GM18861 (cell line): ENCODE measurements at regions not wholly inside any gene's neighbourhood (a gene's known extent, or its start where the extent isn't known, plus 50 kb on each side); places are given as distances from the start of the nearest gene placed in this dataset.
"Not testable (repeated sequence)": the region's sequence is repeated elsewhere in the genome, so short reads cannot be mapped to it uniquely, and the experiment has no call there.

Experiments used
- ATAC-seq: cut with Tn5 transposase; IDR thresholded peaks from one replicate; pipeline ENCODE4 v1.9.1; 2021; ENCODE audit not compliant: unreplicated experiment

GRCh38 chr6:47180633-47181032, 129.1 kb downstream of the TNFRSF21 start:
- no peak for ATAC-seq

- ATAC-seq, result no peak
Observed at GRCh38 chr6:47179286-47179685, 130.4 kb downstream of the TNFRSF21 start.

GRCh38 chr6:47175656-47176055, 133.5 kb upstream of the ADGRF1 start:
- ATAC-seq, result no peak

- no peak for ATAC-seq
Observed at GRCh38 chr6:47174502-47175023, 132.4 kb upstream of the ADGRF1 start.

GRCh38 chr6:47174063-47174462, 131.9 kb upstream of the ADGRF1 start:
- not testable (repeated sequence) for ATAC-seq

- not testable (repeated sequence) for ATAC-seq
Observed at GRCh38 chr6:47173145-47173544, 131.0 kb upstream of the ADGRF1 start.

- ATAC-seq, result no peak
Observed at GRCh38 chr6:47170617-47170947, 128.4 kb upstream of the ADGRF1 start.

GRCh38 chr6:47169785-47170616, 127.9 kb upstream of the ADGRF1 start:
- ATAC-seq, result no peak

- ATAC-seq, result no peak
Observed at GRCh38 chr6:47168180-47168579, 126.0 kb upstream of the ADGRF1 start.

GRCh38 chr6:47165918-47166317, 123.8 kb upstream of the ADGRF1 start:
- ATAC-seq, result peak; percentile 89

- ATAC-seq, result no peak
Observed at GRCh38 chr6:47164877-47165276, 122.7 kb upstream of the ADGRF1 start.

GRCh38 chr6:47163536-47163935, 121.4 kb upstream of the ADGRF1 start:
- peak; percentile 44 for ATAC-seq

GRCh38 chr6:47162793-47163192, 120.7 kb upstream of the ADGRF1 start:
- ATAC-seq, result no peak

GRCh38 chr6:47162231-47162630, 120.1 kb upstream of the ADGRF1 start:
- ATAC-seq, result no peak

GRCh38 chr6:47161176-47161687, 119.1 kb upstream of the ADGRF1 start:
- ATAC-seq, result no peak

- ATAC-seq, result no peak
Observed at GRCh38 chr6:47160702-47161101, 118.6 kb upstream of the ADGRF1 start.

- ATAC-seq, result no peak
Observed at GRCh38 chr6:47159763-47160162, 117.6 kb upstream of the ADGRF1 start.

- no peak for ATAC-seq
Observed at GRCh38 chr6:47157653-47158219, 115.6 kb upstream of the ADGRF1 start.

- ATAC-seq, result no peak
Observed at GRCh38 chr6:47157063-47157462, 114.9 kb upstream of the ADGRF1 start.

GRCh38 chr6:47156196-47156595, 114.1 kb upstream of the ADGRF1 start:
- no peak for ATAC-seq

GRCh38 chr6:47153404-47153755, 111.2 kb upstream of the ADGRF1 start:
- ATAC-seq, result no peak

GRCh38 chr6:47152666-47153403, 110.7 kb upstream of the ADGRF1 start:
- no peak for ATAC-seq
